Naive thymus-derived CD4-positive, alpha-beta T cell (primary cell): ENCODE measurements at regions not wholly inside any gene's neighbourhood (a gene's known extent, or its start where the extent isn't known, plus 50 kb on each side); places are given as distances from the start of the nearest gene placed in this dataset.
"Not testable (repeated sequence)": the region's sequence is repeated elsewhere in the genome, so short reads cannot be mapped to it uniquely, and the experiment has no call there.

Experiments used
- ATAC-seq: fragments of 150-1000 bp; cut with Tn5 transposase; 2 replicates; pipeline ENCODE4 v1.10.0; 2021; ENCODE audit warnings: mild to moderate bottlenecking, moderate library complexity
- CTCF ChIA-PET: fragments of 350-600 bp; sonication (Branson Sonifier 250); formaldehyde crosslinking; loops from one replicate; lab custom pipeline; 2021; ENCODE audit warnings: antibody characterized with exemption; lab: Charles Lee
- POLR2A ChIA-PET: fragments of 350-600 bp; sonication (Branson Sonifier 250); formaldehyde crosslinking; loops from one replicate; lab custom pipeline; 2021; ENCODE audit warnings: antibody characterized with exemption, inconsistent platforms; lab: Charles Lee
- DNase-seq, 9 donors: peaks; one replicate each; pipeline versions ENCODE4 v3.0.0 to v3.0.0-alpha.2; 2020 to 2022; ENCODE audit warnings: mixed read lengths in 1 of 9
- H3K27ac ChIP-seq: one replicate; pipeline ENCODE4 v1.7.0; 2013; ENCODE audit warnings: mild to moderate bottlenecking, low read depth, low read length, moderate library complexity
- H3K27me3 ChIP-seq, 2 donors: one replicate each; pipeline ENCODE4 v1.7.0; 2013; ENCODE audit warnings: low read length in 2 of 2, mild to moderate bottlenecking in 2 of 2, moderate library complexity in 2 of 2; ENCODE audit not compliant: control insufficient read depth in 2 of 2, insufficient read depth in 2 of 2
- H3K36me3 ChIP-seq, 3 experiments: 1 replicate in 2 of 3; 2 replicates in 1 of 3; pipeline ENCODE4 v1.7.0; 2013; ENCODE audit warnings: low read length in 3 of 3, mild to moderate bottlenecking in 3 of 3, moderate library complexity in 1 of 3; ENCODE audit not compliant: insufficient read depth in 3 of 3, control insufficient read depth in 2 of 3
- H3K4me1 ChIP-seq, 2 donors: one replicate each; pipeline ENCODE4 v1.7.0; 2013; ENCODE audit warnings: low read length in 2 of 2, mild to moderate bottlenecking in 2 of 2, moderate library complexity in 1 of 2; ENCODE audit not compliant: control insufficient read depth in 2 of 2, insufficient read depth in 2 of 2
- H3K4me3 ChIP-seq: 2 replicates; pipeline ENCODE4 v1.7.0; 2013; ENCODE audit warnings: mild to moderate bottlenecking, low read length
- H3K9me3 ChIP-seq, 3 experiments: 1 replicate in 2 of 3; 2 replicates in 1 of 3; pipeline ENCODE4 v1.7.0; 2013; ENCODE audit warnings: low read length in 3 of 3; ENCODE audit not compliant: control insufficient read depth in 2 of 3
- H3K27ac Mint-ChIP-seq, 9 donors: one replicate each; pipeline ENCODE4 v1.8.0; 2020 to 2022; ENCODE audit warnings: mixed read lengths in 9 of 9, mild to moderate bottlenecking in 8 of 9, moderate library complexity in 5 of 9, inconsistent platforms in 2 of 9
- H3K27me3 Mint-ChIP-seq, 5 donors: one replicate each; pipeline ENCODE4 v1.8.0; 2021 to 2022; ENCODE audit warnings: mixed read lengths in 5 of 5, mild to moderate bottlenecking in 1 of 5
- H3K36me3 Mint-ChIP-seq, 5 donors: one replicate each; pipeline ENCODE4 v1.8.0; 2020 to 2022; ENCODE audit warnings: mixed read lengths in 5 of 5, mild to moderate bottlenecking in 3 of 5, inconsistent platforms in 1 of 5
- H3K4me1 Mint-ChIP-seq, 7 donors: one replicate each; pipeline ENCODE4 v1.8.0; 2020 to 2022; ENCODE audit warnings: mixed read lengths in 7 of 7, mild to moderate bottlenecking in 3 of 7, inconsistent platforms in 1 of 7
- H3K4me3 Mint-ChIP-seq, 10 donors: one replicate each; pipeline ENCODE4 v1.8.0; 2020 to 2022; ENCODE audit warnings: mild to moderate bottlenecking in 10 of 10, mixed read lengths in 10 of 10, moderate library complexity in 6 of 10, inconsistent platforms in 2 of 10
- H3K9me3 Mint-ChIP-seq, 11 donors: one replicate each; pipeline ENCODE4 v1.8.0; 2020 to 2022; ENCODE audit warnings: mixed read lengths in 11 of 11, mild to moderate bottlenecking in 4 of 11, inconsistent platforms in 1 of 11, moderate library complexity in 1 of 11
- intact Hi-C, 2 donors: fragments of 100-400 bp; cut with micrococcal nuclease; formaldehyde crosslinking; loops; one replicate each; pipeline ENCODE4 v1.15.1; 2023

- intact Hi-C loops, result no loop called here
- Mint-ChIP-seq H3K36me3 (peaks cover 0 to 8% (median 5%) of the 10 kb centered on the region in 5 donors), H3K27ac (no peak overlapping the region), H3K4me1 (peaks cover 0 to 3% (median 0%) of the 10 kb centered on the region in 7 donors), H3K27me3 (peaks cover 4 to 21% (median 10%) of the 10 kb centered on the region in 5 donors), H3K9me3 (peaks cover 0 to 33% (median 14%) of the 10 kb centered on the region in 11 donors), H3K4me3 (no peak overlapping the region)
- H3K27me3 ChIP-seq, result no peaks in the 10 kb centered on the region
- H3K4me1 ChIP-seq, result no peaks in the 10 kb centered on the region
- no peak overlapping the region for H3K27ac ChIP-seq
- H3K36me3 ChIP-seq, result no peaks in the 10 kb centered on the region
- H3K9me3 ChIP-seq, result no peaks in the 10 kb centered on the region
- ChIA-PET CTCF (no interaction called here), POLR2A (no interaction called here)
- no peak for DNase-seq
- ATAC-seq, result no peak
- H3K4me3 ChIP-seq, result no peak overlapping the region
These were observed 73.6 kb upstream of the RNF32 start for GRCh38 chr7:156566812-156567549.

GRCh38 chr7:156565002-156565401, 75.6 kb upstream of the RNF32 start:
- H3K4me1 Mint-ChIP-seq, intact Hi-C loops, H3K27ac Mint-ChIP-seq, H3K4me1 ChIP-seq, DNase-seq, H3K4me3 ChIP-seq, ATAC-seq, H3K36me3 Mint-ChIP-seq, H3K4me3 Mint-ChIP-seq, POLR2A ChIA-PET, H3K27me3 ChIP-seq, H3K36me3 ChIP-seq, H3K27ac ChIP-seq, CTCF ChIA-PET, H3K9me3 ChIP-seq: not testable (repeated sequence)
- H3K27me3 Mint-ChIP-seq, result peaks cover 11 to 28% (median 21%) of the 10 kb centered on the region in 5 donors
- H3K9me3 Mint-ChIP-seq, result peaks cover 0 to 33% (median 14%) of the 10 kb centered on the region in 11 donors

GRCh38 chr7:156560696-156561095, 79.9 kb upstream of the RNF32 start:
- no peaks in the 10 kb centered on the region for H3K4me1 ChIP-seq
- DNase-seq (no peak), ATAC-seq (no peak)
- Mint-ChIP-seq H3K27me3 (peaks cover 0 to 19% (median 15%) of the 10 kb centered on the region in 5 donors), H3K27ac (no peak overlapping the region), H3K4me3 (no peak overlapping the region), H3K9me3 (peaks cover 0 to 31% (median 14%) of the 10 kb centered on the region in 11 donors), H3K36me3 (peaks cover 0 to 8% (median 5%) of the 10 kb centered on the region in 5 donors), H3K4me1 (peaks cover 0 to 3% (median 0%) of the 10 kb centered on the region in 7 donors)
- no peak overlapping the region for H3K27ac ChIP-seq
- intact Hi-C loops, result no loop called here
- H3K4me3 ChIP-seq, result no peak overlapping the region
- H3K36me3 ChIP-seq, result no peaks in the 10 kb centered on the region
- H3K9me3 ChIP-seq, result no peaks in the 10 kb centered on the region
- ChIA-PET CTCF (no interaction called here), POLR2A (no interaction called here)
- H3K27me3 ChIP-seq, result no peaks in the 10 kb centered on the region

GRCh38 chr7:156560075-156560474, 80.5 kb upstream of the RNF32 start:
- ChIA-PET CTCF (no interaction called here), POLR2A (no interaction called here)
- Mint-ChIP-seq H3K4me1 (no peaks in the 10 kb centered on the region), H3K9me3 (peaks cover 0 to 25% (median 12%) of the 10 kb centered on the region in 11 donors), H3K4me3 (no peak overlapping the region), H3K27me3 (peaks cover 0 to 18% (median 15%) of the 10 kb centered on the region in 5 donors), H3K36me3 (peaks cover 0 to 7% (median 4%) of the 10 kb centered on the region in 5 donors), H3K27ac (no peak overlapping the region)
- intact Hi-C loops, result no loop called here
- ATAC-seq, result no peak
- no peak for DNase-seq
- Histone ChIP-seq H3K27me3 (no peaks in the 10 kb centered on the region), H3K4me1 (no peaks in the 10 kb centered on the region), H3K9me3 (no peaks in the 10 kb centered on the region), H3K4me3 (no peak overlapping the region), H3K27ac (no peak overlapping the region), H3K36me3 (no peaks in the 10 kb centered on the region)

- intact Hi-C loops, result no loop called here
- Mint-ChIP-seq H3K9me3 (peaks cover 0 to 14% (median 5%) of the 10 kb centered on the region in 11 donors), H3K27ac (no peak overlapping the region), H3K4me3 (no peak overlapping the region), H3K36me3 (peaks cover 0 to 5% (median 0%) of the 10 kb centered on the region in 5 donors), H3K27me3 (peaks cover 0 to 18% (median 15%) of the 10 kb centered on the region in 5 donors), H3K4me1 (no peaks in the 10 kb centered on the region)
- Histone ChIP-seq H3K27me3 (no peaks in the 10 kb centered on the region), H3K4me3 (no peak overlapping the region), H3K36me3 (no peaks in the 10 kb centered on the region), H3K27ac (no peak overlapping the region), H3K9me3 (no peaks in the 10 kb centered on the region), H3K4me1 (no peaks in the 10 kb centered on the region)
- ATAC-seq (no peak), DNase-seq (no peak)
- POLR2A ChIA-PET, result no interaction called here
- CTCF ChIA-PET, result no interaction called here
These were observed 81.6 kb upstream of the RNF32 start for GRCh38 chr7:156559001-156559400.

- H3K4me1 ChIP-seq, result no peaks in the 10 kb centered on the region
- Mint-ChIP-seq H3K27ac (no peak overlapping the region), H3K4me1 (no peaks in the 10 kb centered on the region), H3K9me3 (peaks cover 0 to 6% (median 0%) of the 10 kb centered on the region in 11 donors), H3K36me3 (no peaks in the 10 kb centered on the region), H3K4me3 (no peak overlapping the region), H3K27me3 (peaks cover 0 to 19% (median 15%) of the 10 kb centered on the region in 5 donors)
- CTCF ChIA-PET, result no interaction called here
- ATAC-seq (no peak), DNase-seq (no peak)
- no peaks in the 10 kb centered on the region for H3K9me3 ChIP-seq
- POLR2A ChIA-PET, result no interaction called here
- H3K27me3 ChIP-seq, result no peaks in the 10 kb centered on the region
- intact Hi-C loops, result no loop called here
- no peaks in the 10 kb centered on the region for H3K36me3 ChIP-seq
- no peak overlapping the region for H3K4me3 ChIP-seq
- H3K27ac ChIP-seq, result no peak overlapping the region
These were observed 82.4 kb upstream of the RNF32 start for GRCh38 chr7:156558198-156558597.

GRCh38 chr7:156556083-156556482, 84.5 kb upstream of the RNF32 start:
- Histone ChIP-seq H3K4me1 (no peaks in the 10 kb centered on the region), H3K27me3 (no peaks in the 10 kb centered on the region), H3K27ac (no peak overlapping the region), H3K9me3 (no peaks in the 10 kb centered on the region), H3K4me3 (no peak overlapping the region), H3K36me3 (no peaks in the 10 kb centered on the region)
- CTCF ChIA-PET, result no interaction called here
- no peak overlapping the region for H3K27ac Mint-ChIP-seq
- no peak overlapping the region for H3K4me3 Mint-ChIP-seq
- H3K9me3 Mint-ChIP-seq, result no peaks in the 10 kb centered on the region
- no peak for ATAC-seq
- H3K27me3 Mint-ChIP-seq, result peaks cover 0 to 23% (median 6%) of the 10 kb centered on the region in 5 donors
- no peaks in the 10 kb centered on the region for H3K36me3 Mint-ChIP-seq
- POLR2A ChIA-PET, result interaction anchor here (0.7 kb wide), 1 partner anchor 36 kb away, joined by 3 read pairs; no protein-coding TSS in a partner anchor
- intact Hi-C loops, result no loop called here
- DNase-seq, result no peak
- no peaks in the 10 kb centered on the region for H3K4me1 Mint-ChIP-seq
